ENCODE measurements at regions not wholly inside any gene's neighbourhood (a gene's known extent, or its start where the extent isn't known, plus 50 kb on each side); places are given as distances from the start of the nearest gene placed in this dataset.
A peak's percentile ranks its signal among the peaks of the same experiment; 100 is the strongest.

DNA sequence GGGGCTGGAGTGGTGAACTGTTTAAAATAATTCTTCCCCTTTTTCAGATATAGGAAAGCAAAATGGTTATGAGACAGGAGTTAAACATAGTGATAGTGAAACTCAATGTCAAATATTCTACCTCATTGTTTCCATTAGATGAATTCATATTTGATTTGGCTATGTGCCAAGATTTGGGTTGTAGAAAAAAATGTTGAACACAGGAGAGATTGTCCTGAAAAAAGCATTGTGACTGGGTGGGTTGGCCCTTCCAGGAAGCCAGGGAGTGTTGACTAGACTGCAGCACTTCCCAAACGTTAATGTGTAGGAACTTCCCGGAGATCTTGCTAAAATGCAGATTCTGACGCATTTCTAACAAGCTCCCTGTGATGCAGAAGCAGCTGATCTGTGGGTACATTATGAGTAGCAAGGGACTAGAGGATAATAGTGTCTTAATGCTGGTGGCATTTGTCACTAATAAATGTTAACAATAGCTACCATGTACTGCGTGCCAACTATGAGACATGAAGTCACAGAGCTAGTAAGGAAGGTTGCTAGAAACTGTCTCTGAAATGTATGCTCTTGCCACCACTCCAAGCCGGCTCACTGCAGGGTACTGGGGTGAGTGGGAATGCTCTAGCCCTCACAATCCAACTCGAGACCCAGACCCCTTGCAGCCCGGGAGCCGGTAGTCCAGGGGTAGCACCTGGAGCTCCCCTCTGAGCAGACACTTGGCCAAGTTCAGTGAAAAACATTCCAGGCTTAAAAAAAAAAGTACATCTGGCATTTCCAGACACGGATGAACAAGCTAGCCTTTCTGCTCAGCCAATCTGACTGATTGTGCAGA lies 120.6 kb downstream of the CD47 start:
- TF ChIP-seq, protein P1, sequence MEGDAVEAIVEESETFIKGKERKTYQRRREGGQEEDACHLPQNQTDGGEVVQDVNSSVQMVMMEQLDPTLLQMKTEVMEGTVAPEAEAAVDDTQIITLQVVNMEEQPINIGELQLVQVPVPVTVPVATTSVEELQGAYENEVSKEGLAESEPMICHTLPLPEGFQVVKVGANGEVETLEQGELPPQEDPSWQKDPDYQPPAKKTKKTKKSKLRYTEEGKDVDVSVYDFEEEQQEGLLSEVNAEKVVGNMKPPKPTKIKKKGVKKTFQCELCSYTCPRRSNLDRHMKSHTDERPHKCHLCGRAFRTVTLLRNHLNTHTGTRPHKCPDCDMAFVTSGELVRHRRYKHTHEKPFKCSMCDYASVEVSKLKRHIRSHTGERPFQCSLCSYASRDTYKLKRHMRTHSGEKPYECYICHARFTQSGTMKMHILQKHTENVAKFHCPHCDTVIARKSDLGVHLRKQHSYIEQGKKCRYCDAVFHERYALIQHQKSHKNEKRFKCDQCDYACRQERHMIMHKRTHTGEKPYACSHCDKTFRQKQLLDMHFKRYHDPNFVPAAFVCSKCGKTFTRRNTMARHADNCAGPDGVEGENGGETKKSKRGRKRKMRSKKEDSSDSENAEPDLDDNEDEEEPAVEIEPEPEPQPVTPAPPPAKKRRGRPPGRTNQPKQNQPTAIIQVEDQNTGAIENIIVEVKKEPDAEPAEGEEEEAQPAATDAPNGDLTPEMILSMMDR (IDR thresholded peaks at IDR 0.05; ENCODE audit: extremely low read depth in 1 of 2, insufficient read depth in 1 of 2, low read depth in 1 of 2, low read length in 2 of 2), result no peak
- TF ChIP-seq, protein P2, sequence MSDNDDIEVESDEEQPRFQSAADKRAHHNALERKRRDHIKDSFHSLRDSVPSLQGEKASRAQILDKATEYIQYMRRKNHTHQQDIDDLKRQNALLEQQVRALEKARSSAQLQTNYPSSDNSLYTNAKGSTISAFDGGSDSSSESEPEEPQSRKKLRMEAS (IDR thresholded peaks at IDR 0.05; ENCODE audit: insufficient read depth, insufficient read length), result no peak
- TF ChIP-seq FOS (IDR thresholded peaks at IDR 0.05; ENCODE audit: borderline replicate concordance, insufficient read depth, low read length) (peak; percentile 38), POLR2A (IDR thresholded peaks at IDR 0.05; ENCODE audit: low read depth, low read length) (no peak), POLR2AphosphoS5 (IDR thresholded peaks at IDR 0.05; ENCODE audit: insufficient read depth, low read depth, low read length) (peak; percentile 41), EZH2 (IDR thresholded peaks at IDR 0.05; ENCODE audit: borderline replicate concordance, low read depth, low read length, severe bottlenecking) (no peak)
